Duodenal mucosa (tissue), 2 donors: ENCODE measurements at regions not wholly inside any gene's neighbourhood (a gene's known extent, or its start where the extent isn't known, plus 50 kb on each side); places are given as distances from the start of the nearest gene placed in this dataset.

Source experiments
- H3K27ac ChIP-seq: one replicate; pipeline ENCODE4 v1.7.0; 2013; ENCODE audit warnings: low read depth, low read length
- H3K27me3 ChIP-seq, 2 donors: one replicate each; pipeline ENCODE4 v1.7.0; 2013; ENCODE audit warnings: low read length in 2 of 2, control low read depth in 1 of 2; ENCODE audit not compliant: insufficient read depth in 2 of 2, control insufficient read depth in 1 of 2
- H3K36me3 ChIP-seq, 2 donors: one replicate each; pipeline ENCODE4 v1.7.0; 2013; ENCODE audit warnings: low read length in 2 of 2, control low read depth in 1 of 2; ENCODE audit not compliant: insufficient read depth in 2 of 2, control insufficient read depth in 1 of 2
- H3K4me1 ChIP-seq, 2 donors: one replicate each; pipeline ENCODE4 v1.7.0; 2013; ENCODE audit warnings: low read length in 2 of 2, control low read depth in 1 of 2; ENCODE audit not compliant: insufficient read depth in 2 of 2, control insufficient read depth in 1 of 2
- H3K4me3 ChIP-seq, 2 donors: one replicate each; pipeline ENCODE4 v1.7.0; 2013; ENCODE audit warnings: low read length in 2 of 2, low read depth in 1 of 2
- H3K9ac ChIP-seq, 2 donors: one replicate each; pipeline ENCODE4 v1.7.0; 2013; ENCODE audit warnings: low read length in 2 of 2, low read depth in 1 of 2
- H3K9me3 ChIP-seq, 2 donors: one replicate each; pipeline ENCODE4 v1.7.0; 2013; ENCODE audit warnings: low read length in 2 of 2, control low read depth in 1 of 2; ENCODE audit not compliant: control insufficient read depth in 1 of 2

DNA sequence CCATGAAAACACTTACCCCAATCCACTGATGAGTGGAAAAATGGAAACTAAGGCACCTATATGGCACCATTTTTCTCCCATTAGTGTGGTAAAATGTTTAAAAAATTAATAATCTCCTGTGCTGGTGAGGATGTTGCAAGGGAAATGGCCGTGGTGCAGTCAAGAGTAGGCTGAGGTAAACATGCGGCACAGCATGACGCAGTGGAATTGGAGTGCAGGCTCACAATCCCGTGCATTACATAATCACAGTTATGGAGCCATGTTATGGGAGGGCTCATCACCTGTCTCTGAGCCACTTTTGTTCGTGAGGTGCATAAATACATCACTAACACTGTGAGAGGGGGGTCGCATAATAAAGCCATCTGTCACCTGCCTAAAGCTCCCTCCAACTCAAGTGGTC is 164.4 kb upstream of the XYLT1 start:
- no peaks in the 10 kb centered on the region for H3K27me3 ChIP-seq

DNA sequence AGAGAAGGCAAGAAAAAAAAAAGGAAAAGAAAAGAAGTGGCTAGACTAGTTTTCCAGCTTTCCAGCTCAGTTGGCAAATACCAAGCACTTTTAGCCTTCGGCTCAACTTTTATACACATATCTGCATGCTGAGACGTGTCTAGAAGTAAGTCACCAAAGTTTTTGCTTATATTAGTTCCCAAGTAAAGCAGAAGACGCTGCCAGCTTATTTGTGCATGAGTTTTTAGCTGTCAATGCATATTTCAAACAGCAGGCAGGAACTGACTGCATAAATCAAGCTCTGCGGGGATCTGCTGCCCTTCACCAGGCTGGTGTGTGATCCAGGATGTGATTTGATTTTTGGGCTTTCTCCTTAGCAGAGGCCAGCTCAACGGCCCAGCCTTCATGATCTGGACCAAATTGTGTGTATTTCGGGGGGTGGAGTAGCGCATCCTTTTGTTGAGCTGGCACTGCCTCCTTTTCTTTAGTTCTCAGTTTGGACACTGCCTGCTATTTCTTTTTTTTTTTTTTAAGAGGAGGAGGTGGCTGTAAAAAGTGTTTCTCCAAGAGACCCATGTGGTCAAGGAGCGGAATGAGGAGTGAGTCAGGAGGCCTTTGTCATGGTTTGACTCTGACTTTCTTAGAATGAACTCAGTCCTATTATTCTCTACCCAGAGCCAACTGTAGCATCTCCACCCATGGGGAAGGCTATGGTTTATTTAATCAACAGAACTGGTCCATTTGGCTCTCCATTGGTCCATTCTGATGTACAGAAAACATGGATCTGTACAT is 162.6 kb upstream of the XYLT1 start:
- Histone ChIP-seq H3K4me1 (no peaks in the 10 kb centered on the region), H3K4me3 (no peak overlapping the region), H3K27me3 (no peaks in the 10 kb centered on the region), H3K9ac (no peak overlapping the region), H3K9me3 (no peaks in the 10 kb centered on the region), H3K36me3 (no peaks in the 10 kb centered on the region), H3K27ac (no peak overlapping the region)

More for the DNA sequence above, 164.4 kb upstream of the XYLT1 start:
- H3K9ac ChIP-seq, result no peak overlapping the region
- H3K27ac ChIP-seq, result no peak overlapping the region
- no peaks in the 10 kb centered on the region for H3K36me3 ChIP-seq
- H3K4me3 ChIP-seq, result no peak overlapping the region
- H3K4me1 ChIP-seq, result no peaks in the 10 kb centered on the region
- H3K9me3 ChIP-seq, result no peaks in the 10 kb centered on the region

DNA sequence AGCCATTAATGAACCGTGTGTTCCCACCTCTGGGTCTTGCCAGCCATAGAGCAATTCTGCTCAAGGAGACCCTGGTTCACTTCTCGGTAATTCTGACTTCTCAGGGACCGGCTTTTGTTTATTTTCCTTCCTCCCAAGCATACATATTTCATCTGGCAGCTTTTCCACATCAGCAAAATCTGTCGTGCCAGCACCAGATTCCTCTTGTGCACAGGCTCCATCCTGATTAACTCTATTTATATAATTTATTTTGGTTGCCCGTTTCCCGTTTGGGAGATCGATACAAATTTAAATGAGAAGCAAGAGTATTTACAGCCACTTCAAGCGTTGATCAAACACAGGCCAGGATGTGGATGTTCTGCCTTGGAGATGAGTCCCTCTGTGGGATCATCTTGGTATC is 161.9 kb upstream of the XYLT1 start:
- Histone ChIP-seq H3K27me3 (no peaks in the 10 kb centered on the region), H3K36me3 (no peaks in the 10 kb centered on the region), H3K4me3 (no peak overlapping the region), H3K9me3 (peaks cover 0 to under 1% of the 10 kb centered on the region in 2 donors), H3K9ac (no peak overlapping the region), H3K4me1 (no peaks in the 10 kb centered on the region), H3K27ac (no peak overlapping the region)

DNA sequence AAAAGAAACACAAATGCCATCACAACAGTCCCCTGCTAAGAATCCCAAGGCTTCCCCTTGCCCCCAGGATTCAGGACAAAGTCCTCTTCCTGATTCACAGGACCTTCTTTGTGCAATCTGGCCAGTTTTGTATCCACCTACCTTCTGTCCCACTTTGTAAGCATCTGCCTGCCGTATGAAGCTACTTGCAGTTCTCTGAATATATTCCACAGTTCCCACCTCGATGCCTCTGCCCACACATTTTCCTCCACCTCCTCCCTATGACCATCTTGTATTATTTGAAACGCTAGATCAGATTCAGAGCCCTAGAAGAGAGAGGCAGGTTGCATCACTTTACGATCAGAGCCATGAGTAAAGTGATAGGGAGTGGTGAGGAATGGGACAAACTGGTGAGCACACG is 159.2 kb upstream of the XYLT1 start:
- Histone ChIP-seq H3K4me1 (no peaks in the 10 kb centered on the region), H3K27ac (no peak overlapping the region), H3K9me3 (peaks cover 15 to 17% of the 10 kb centered on the region in 2 donors), H3K36me3 (no peaks in the 10 kb centered on the region), H3K9ac (no peak overlapping the region), H3K4me3 (no peak overlapping the region), H3K27me3 (no peaks in the 10 kb centered on the region)

DNA sequence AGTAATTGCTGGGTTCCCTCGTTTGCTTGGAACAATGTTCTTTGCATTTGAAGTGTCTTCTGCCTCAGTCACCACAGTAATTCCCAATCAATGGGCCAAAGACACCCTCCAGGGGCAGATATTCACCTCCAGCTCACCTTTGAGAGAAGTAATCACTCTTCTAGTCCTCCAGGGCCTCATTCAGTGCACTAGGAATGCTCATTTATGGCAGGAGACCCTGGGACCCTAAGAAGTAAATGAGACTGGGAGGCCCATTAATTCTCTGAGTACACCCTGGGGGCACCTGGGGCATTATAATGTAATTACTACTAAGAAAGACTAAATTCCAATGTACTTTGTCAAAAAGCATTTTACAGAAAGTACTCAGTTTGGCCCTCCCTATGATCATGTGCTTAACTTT is 158.2 kb upstream of the XYLT1 start:
- Histone ChIP-seq H3K4me3 (no peak overlapping the region), H3K27me3 (peaks cover 0 to 3% of the 10 kb centered on the region in 2 donors), H3K9ac (no peak overlapping the region), H3K4me1 (no peaks in the 10 kb centered on the region), H3K27ac (no peak overlapping the region), H3K9me3 (peaks cover 15 to 22% of the 10 kb centered on the region in 2 donors), H3K36me3 (no peaks in the 10 kb centered on the region)

DNA sequence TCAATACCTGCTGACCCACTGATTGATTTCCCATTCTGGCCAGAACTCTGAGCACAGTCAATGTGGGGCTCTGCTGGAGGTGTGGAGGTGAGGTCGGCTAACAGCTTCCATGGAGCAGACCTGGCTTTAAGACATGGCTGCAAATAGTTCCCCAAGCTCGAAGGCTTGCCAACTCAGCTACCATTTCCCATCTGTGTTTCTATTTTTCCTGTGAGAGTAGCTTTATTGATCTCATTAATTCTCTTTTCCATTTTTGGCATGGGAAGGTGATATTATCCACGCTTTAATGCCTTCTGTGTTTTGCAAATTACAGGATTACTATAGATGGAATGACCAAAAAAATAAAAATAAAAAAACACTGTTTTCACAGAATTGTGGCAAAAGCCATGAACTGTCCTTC is 151.6 kb upstream of the XYLT1 start:
- Histone ChIP-seq H3K36me3 (no peaks in the 10 kb centered on the region), H3K27ac (no peak overlapping the region), H3K9me3 (peaks cover 13 to 18% of the 10 kb centered on the region in 2 donors), H3K4me3 (no peak overlapping the region), H3K4me1 (no peaks in the 10 kb centered on the region), H3K9ac (no peak overlapping the region), H3K27me3 (peaks cover 0 to 3% of the 10 kb centered on the region in 2 donors)

DNA sequence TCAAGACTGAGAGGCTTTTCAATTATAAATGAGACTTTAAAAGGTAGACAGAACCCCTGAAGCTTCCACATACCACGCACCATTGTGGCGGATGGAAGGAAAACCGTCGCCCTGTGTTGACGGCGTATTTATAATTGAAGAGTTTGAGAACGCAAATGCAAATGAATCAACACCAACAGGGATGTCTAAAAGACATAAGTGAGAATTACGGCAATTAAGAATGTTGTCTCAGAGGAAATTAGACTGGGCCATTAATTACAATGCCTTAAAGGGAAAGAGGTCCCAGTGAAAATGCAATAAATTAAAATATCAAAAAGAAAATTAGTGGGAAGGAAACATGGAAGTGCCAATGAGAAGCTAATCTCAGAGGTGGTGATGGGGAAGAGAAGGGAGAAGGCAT is 148.5 kb upstream of the XYLT1 start:
- no peak overlapping the region for H3K4me3 ChIP-seq
- H3K27me3 ChIP-seq, result no peaks in the 10 kb centered on the region
- H3K4me1 ChIP-seq, result no peaks in the 10 kb centered on the region
- no peak overlapping the region for H3K27ac ChIP-seq
- H3K9me3 ChIP-seq, result peaks cover 0 to under 1% of the 10 kb centered on the region in 2 donors
- H3K9ac ChIP-seq, result no peak overlapping the region
- no peaks in the 10 kb centered on the region for H3K36me3 ChIP-seq

DNA sequence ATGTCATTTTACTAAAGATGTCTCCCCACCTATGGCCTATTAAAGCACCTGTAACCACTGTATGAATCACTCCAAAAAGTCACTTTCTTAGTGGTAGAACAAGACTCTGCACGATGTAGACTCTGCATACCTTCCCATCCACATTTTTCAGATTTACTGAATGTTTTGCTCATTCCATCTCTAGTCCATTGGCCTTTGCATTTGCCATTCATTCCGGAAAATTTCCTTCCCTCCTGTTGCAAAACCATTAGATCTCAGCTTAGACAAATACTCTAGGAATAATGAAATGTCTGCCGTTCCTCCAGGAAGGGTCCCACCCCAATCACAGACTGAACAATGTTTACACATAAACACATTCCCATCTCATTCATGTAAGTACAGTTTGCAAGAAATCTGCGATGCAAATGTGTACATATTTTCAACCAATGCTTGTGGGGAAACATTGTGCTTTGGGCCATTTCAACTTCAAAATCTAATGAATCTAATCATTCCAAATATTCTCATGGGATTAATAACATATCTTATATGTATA is 146.3 kb upstream of the XYLT1 start:
- no peaks in the 10 kb centered on the region for H3K4me1 ChIP-seq
- H3K27me3 ChIP-seq, result no peaks in the 10 kb centered on the region
- no peak overlapping the region for H3K4me3 ChIP-seq
- no peaks in the 10 kb centered on the region for H3K9me3 ChIP-seq
- no peak overlapping the region for H3K9ac ChIP-seq
- no peak overlapping the region for H3K27ac ChIP-seq
- no peaks in the 10 kb centered on the region for H3K36me3 ChIP-seq

DNA sequence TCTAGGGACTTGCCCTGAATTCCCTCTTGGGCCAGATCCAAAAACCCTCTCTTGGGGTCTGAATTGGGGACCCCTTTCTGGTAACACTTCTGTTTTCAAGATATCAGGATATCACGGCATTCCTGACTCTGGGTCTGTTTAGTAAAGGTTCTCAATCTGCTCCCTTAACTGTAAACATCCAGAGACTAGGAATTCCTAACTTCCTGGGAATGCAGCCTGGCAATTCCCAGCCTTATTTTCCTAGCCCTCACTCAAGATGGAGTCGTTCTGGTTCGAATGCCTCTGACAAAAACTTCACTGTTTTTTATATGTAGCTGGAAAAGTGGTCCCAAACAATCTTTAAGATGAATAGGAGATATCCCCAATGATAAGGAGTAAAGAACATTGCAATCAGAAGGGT is 141.6 kb upstream of the XYLT1 start:
- Histone ChIP-seq H3K9ac (no peak overlapping the region), H3K4me3 (no peak overlapping the region), H3K36me3 (no peaks in the 10 kb centered on the region), H3K27ac (no peak overlapping the region), H3K27me3 (peaks cover 0 to 3% of the 10 kb centered on the region in 2 donors), H3K4me1 (no peaks in the 10 kb centered on the region), H3K9me3 (no peaks in the 10 kb centered on the region)

DNA sequence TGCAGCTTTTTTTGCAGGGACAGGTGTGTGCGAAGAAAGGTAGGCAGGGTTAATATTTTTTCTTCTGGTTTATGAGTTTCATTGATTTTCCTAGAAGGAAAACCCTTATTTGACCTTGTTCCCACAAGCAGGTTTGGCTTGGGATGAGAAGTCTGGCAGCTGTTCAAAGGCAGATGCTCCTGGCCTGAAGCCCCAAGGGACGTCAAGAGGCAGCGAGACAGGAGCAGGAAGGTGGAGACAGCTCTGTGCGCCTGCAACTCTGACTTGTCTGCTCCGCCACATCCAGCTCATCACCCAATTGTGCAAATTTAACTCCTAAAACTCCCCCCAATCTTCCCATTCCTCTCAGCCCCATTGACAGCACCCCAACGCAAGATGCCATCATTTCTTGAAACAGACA is 136.8 kb upstream of the XYLT1 start:
- no peaks in the 10 kb centered on the region for H3K9me3 ChIP-seq
- peaks cover 0 to 3% of the 10 kb centered on the region in 2 donors for H3K27me3 ChIP-seq
- H3K4me1 ChIP-seq, result no peaks in the 10 kb centered on the region
- H3K36me3 ChIP-seq, result no peaks in the 10 kb centered on the region
- no peak overlapping the region for H3K27ac ChIP-seq
- no peak overlapping the region for H3K4me3 ChIP-seq
- H3K9ac ChIP-seq, result no peak overlapping the region
